ENCODE measurements at regions not wholly inside any gene's neighbourhood (a gene's known extent, or its start where the extent isn't known, plus 50 kb on each side); places are given as distances from the start of the nearest gene placed in this dataset.
"Not testable (repeated sequence)": the region's sequence is repeated elsewhere in the genome, so short reads cannot be mapped to it uniquely, and the experiment has no call there.

GRCh38 chr12:131278451-131279115 lies 324.9 kb downstream of the ADGRD1 start:
- H3K79me2 ChIP-seq (ENCODE audit: control insufficient read depth, insufficient read depth, low read length); H3K4me3 ChIP-seq; ATAC-seq; FAIRE-seq; H3K9me1 ChIP-seq (ENCODE audit: control insufficient read depth, insufficient read depth, low read length); H3K4me2 ChIP-seq (ENCODE audit: insufficient read depth, low read length); CTCF ChIA-PET (ENCODE audit: low intra/inter-chr PET ratio); H2AFZ ChIP-seq (ENCODE audit: low read depth, low read length); H3K36me3 ChIP-seq (ENCODE audit: control insufficient read depth, insufficient read depth, low read length); H3K9me3 ChIP-seq (replicated peaks; ENCODE audit: control insufficient read depth, insufficient read depth, low read depth, low read length); DNase-seq (ENCODE audit: extremely low read depth in 1 of 4, low spot score in 3 of 4); H3K27ac ChIP-seq (ENCODE audit: extremely low read depth, low read depth, low read length); BruUV-seq (replicated peaks); in situ Hi-C loops (cut with MboI); intact Hi-C loops (cut with micrococcal nuclease); H4K20me1 ChIP-seq (replicated peaks; ENCODE audit: control insufficient read depth, insufficient read depth, low read length): not testable (repeated sequence)
- Histone ChIP-seq H3K9ac (ENCODE audit: insufficient read depth in 1 of 2, low read depth in 2 of 2, low read length in 2 of 2) (peak overlapping the region in 1 of 2 experiments; percentile 71; a peak in 2 of 4 replicates), H3K27me3 (ENCODE audit: control insufficient read depth in 2 of 2, insufficient read depth in 2 of 2, low read length in 2 of 2) (peaks cover 11 to 60% of the 10 kb centered on the region in 2 experiments), H3K4me1 (replicated peaks in 1 of 2; ENCODE audit: control insufficient read depth in 2 of 2, insufficient read depth in 2 of 2, low read length in 2 of 2) (peaks cover 1 to 27% of the 10 kb centered on the region in 2 experiments; a peak in 4 of 5 replicates)
- POLR2A ChIA-PET: interaction anchor here (0.5 kb wide), 1 partner anchor 41 kb away, joined by 3 read pairs; no protein-coding TSS in a partner anchor
- 16% methylated on average over 17 of the region's 22 CpGs for WGBS (ENCODE audit: insufficient coverage, low coverage, missing lambda C conversion rate)
- TF ChIP-seq ESRRA (IDR thresholded peaks at IDR 0.05; ENCODE audit: borderline replicate concordance, low read depth): 0 out of 2 replicates have a peak, but pooled peaks have one; percentile 19

DNA sequence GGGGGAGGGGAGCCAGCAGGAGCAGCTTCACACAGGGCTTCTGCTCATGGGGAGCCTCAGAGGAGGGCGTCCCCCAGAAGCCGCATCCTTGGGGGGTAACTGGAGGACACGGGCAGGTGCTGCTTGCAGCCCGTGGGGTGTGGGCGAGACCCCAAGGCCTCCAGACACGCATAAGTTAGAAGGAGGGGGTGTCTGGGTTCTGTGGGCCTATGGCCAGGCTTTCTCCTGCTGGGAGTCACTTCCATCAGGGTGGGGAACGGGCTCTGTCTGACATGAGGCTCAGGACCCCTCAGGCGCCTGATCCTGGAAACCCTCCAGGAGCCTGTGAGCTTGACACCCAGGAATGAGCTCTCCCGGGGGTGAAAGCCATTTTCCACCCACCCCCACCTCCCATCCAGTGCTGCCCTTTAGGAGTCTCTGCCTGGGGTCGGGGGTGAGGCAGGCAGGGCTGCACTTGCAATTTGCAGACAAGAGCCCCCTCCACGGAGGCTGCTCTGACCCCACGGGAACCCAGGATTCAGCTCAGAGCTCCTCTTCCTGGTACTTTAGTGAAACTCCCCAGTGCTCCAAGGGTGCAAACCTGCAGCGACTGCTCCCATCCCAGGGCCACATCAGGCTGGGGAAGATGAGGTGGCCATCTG lies 325.7 kb downstream of the ADGRD1 start:
- Histone ChIP-seq H4K20me1 (replicated peaks; ENCODE audit: control insufficient read depth, insufficient read depth, low read length) (no peaks in the 10 kb centered on the region), H3K4me1 (replicated peaks in 1 of 2; ENCODE audit: control insufficient read depth in 2 of 2, insufficient read depth in 2 of 2, low read length in 2 of 2) (peaks cover 0 to 25% of the 10 kb centered on the region in 2 experiments; a peak in 4 of 5 replicates), H3K4me2 (ENCODE audit: insufficient read depth, low read length) (no peak overlapping the region), H3K9me1 (ENCODE audit: control insufficient read depth, insufficient read depth, low read length) (no peaks in the 10 kb centered on the region), H2AFZ (ENCODE audit: low read depth, low read length) (no peak overlapping the region), H3K27me3 (ENCODE audit: control insufficient read depth in 2 of 2, insufficient read depth in 2 of 2, low read length in 2 of 2) (peaks cover 11 to 57% of the 10 kb centered on the region in 2 experiments), H3K27ac (ENCODE audit: extremely low read depth, low read depth, low read length) (no peak overlapping the region), H3K9me3 (replicated peaks; ENCODE audit: control insufficient read depth, insufficient read depth, low read depth, low read length) (no peaks in the 10 kb centered on the region), H3K9ac (ENCODE audit: insufficient read depth in 1 of 2, low read depth in 2 of 2, low read length in 2 of 2) (0 out of 4 replicates have a peak overlapping the region, but pooled peaks of 1 of the 2 experiments have one; percentile 7), H3K4me3 (no peak overlapping the region), H3K36me3 (ENCODE audit: control insufficient read depth, insufficient read depth, low read length) (no peaks in the 10 kb centered on the region), H3K79me2 (ENCODE audit: control insufficient read depth, insufficient read depth, low read length) (no peaks in the 10 kb centered on the region)
- BruUV-seq (replicated peaks): no TSS peak
- in situ Hi-C loops (cut with MboI) (no loop called here), intact Hi-C loops (cut with micrococcal nuclease) (no loop called here)
- no peak for FAIRE-seq
- WGBS (ENCODE audit: insufficient coverage, low coverage, missing lambda C conversion rate): 7% methylated on average over 13 of the region's 13 CpGs
- no peak for ATAC-seq
- ChIA-PET POLR2A (interaction anchor here (0.5 kb wide), 1 partner anchor 42 kb away, joined by 3 read pairs; no protein-coding TSS in a partner anchor), CTCF (ENCODE audit: low intra/inter-chr PET ratio) (no interaction called here)
- DNase-seq (ENCODE audit: extremely low read depth in 1 of 4, low spot score in 3 of 4): no peak
- TF ChIP-seq, protein P1, sequence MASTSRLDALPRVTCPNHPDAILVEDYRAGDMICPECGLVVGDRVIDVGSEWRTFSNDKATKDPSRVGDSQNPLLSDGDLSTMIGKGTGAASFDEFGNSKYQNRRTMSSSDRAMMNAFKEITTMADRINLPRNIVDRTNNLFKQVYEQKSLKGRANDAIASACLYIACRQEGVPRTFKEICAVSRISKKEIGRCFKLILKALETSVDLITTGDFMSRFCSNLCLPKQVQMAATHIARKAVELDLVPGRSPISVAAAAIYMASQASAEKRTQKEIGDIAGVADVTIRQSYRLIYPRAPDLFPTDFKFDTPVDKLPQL (IDR thresholded peaks at IDR 0.05; ENCODE audit: extremely low read depth, insufficient read length): no peak
- no peak for TF ChIP-seq NR1H2 (CRISPR knock-in tag; IDR thresholded peaks at IDR 0.05)
- TF ChIP-seq TAF9B (IDR thresholded peaks at IDR 0.05; ENCODE audit: partially characterized antibody): no peak
- TF ChIP-seq, protein P2, sequence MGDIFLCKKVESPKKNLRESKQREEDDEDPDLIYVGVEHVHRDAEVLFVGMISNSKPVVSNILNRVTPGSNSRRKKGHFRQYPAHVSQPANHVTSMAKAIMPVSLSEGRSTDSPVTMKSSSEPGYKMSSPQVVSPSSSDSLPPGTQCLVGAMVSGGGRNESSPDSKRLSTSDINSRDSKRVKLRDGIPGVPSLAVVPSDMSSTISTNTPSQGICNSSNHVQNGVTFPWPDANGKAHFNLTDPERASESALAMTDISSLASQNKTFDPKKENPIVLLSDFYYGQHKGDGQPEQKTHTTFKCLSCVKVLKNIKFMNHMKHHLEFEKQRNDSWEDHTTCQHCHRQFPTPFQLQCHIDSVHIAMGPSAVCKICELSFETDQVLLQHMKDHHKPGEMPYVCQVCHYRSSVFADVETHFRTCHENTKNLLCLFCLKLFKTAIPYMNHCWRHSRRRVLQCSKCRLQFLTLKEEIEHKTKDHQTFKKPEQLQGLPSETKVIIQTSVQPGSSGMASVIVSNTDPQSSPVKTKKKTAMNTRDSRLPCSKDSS (IDR thresholded peaks at IDR 0.05; ENCODE audit: low read depth, partially characterized antibody): no peak
- TF ChIP-seq ZNF197 (CRISPR knock-in tag; IDR thresholded peaks at IDR 0.05; ENCODE audit: low read depth): no peak
- no peak for TF ChIP-seq ZBTB33 (CRISPR knock-in tag; IDR thresholded peaks at IDR 0.05)
